ENCODE measurements at regions not wholly inside any gene's neighbourhood (a gene's known extent, or its start where the extent isn't known, plus 50 kb on each side); places are given as distances from the start of the nearest gene placed in this dataset.
A peak's percentile ranks its signal among the peaks of the same experiment; 100 is the strongest.

DNA sequence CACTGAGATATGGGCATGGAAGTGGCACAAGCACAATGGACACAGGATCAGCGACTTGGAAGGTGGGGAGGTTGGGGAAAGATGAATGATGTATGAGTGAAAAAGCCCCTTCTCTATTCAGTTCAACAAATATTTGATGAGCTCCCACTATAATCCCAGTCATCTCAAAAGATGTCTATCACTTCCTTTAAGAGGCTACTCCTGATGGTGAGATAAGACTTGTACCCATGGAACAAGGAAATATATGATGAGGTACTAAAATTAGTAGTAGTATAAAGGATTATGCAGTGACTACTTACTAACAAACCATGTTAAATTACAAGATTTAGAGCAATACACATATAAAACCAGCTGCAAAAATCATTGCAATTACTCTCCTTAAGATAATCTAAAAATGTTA, 107.8 kb upstream of the COL5A2 start:
- DNase-seq (no peak), ATAC-seq (replicated peaks) (no peak)
- H3K27ac Mint-ChIP-seq, result no peak overlapping the region
- no peaks in the 10 kb centered on the region for H3K4me1 Mint-ChIP-seq
- H3K36me3 Mint-ChIP-seq, result no peaks in the 10 kb centered on the region
- no peaks in the 10 kb centered on the region for H3K27me3 Mint-ChIP-seq
- no peak overlapping the region for H3K4me3 Mint-ChIP-seq
- H3K9me3 Mint-ChIP-seq, result no peaks in the 10 kb centered on the region

DNA sequence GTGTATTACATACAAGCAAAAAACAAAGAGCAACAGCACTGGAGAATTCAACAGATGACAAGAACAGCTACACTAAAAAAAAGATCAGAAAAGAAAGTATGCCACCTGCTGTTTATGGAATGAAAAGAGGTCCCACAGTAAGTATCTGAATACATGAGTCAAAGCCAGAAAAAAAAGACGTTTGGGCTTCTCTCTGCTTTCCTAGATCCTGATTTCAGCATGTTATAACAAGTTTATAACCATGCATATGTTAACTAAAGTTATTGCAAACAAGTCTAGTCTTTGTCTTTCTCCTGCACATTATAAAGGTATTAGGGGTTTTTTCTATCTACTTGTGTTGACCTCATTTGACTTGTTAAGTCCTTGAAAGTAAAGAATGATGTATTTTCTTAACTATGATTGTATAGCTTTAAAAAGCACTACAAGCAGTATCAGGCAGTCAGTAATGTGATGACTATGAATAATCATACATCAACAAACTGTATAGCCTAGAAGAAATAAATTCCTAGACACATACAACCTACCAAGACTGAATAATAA, 108.5 kb upstream of the COL5A2 start:
- Mint-ChIP-seq H3K4me1 (no peaks in the 10 kb centered on the region), H3K9me3 (no peaks in the 10 kb centered on the region), H3K36me3 (no peaks in the 10 kb centered on the region), H3K27me3 (no peaks in the 10 kb centered on the region), H3K4me3 (no peak overlapping the region), H3K27ac (no peak overlapping the region)
- ATAC-seq (replicated peaks) (peak; percentile 46 to 65), DNase-seq (no peak)

DNA sequence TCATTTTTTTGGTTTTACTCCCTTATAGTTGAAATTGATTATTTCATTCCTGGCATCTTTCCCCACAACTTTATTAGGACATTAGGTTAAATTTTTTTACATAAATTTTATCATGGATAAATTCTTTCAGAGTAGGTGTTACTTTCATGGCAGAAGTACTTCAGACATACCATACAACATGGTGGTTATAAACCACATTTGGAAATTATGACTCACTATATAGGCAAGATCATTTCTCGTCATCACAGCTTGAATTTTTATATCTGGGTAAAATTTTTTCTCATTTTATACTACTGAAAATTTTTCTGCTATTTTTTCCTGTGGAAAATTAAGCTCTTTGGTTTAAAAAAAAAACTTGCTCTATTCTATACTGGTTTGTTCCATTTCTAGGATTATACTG, 111.9 kb upstream of the COL5A2 start:
- no peak overlapping the region for H3K4me3 Mint-ChIP-seq
- no peaks in the 10 kb centered on the region for H3K36me3 Mint-ChIP-seq

DNA sequence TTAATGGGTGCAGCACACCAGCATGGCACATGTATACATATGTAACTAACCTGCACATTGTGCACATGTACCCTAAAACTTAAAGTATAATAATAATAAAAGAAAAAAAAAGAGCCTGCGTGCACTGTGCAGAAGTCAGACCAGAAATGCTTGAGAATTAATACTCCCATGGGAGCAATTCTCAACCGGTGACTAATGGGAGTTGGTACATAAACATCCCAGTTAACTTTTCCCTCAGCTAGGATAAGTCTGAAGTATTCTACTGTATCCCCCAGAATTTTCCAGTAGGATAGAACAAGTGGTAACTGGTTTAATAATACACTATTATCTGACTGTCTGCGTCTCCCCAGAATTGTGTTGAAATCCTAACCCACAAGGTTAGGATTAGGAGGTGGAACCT, 113.6 kb upstream of the COL5A2 start:
- Mint-ChIP-seq H3K4me1 (no peaks in the 10 kb centered on the region), H3K27me3 (no peaks in the 10 kb centered on the region), H3K4me3 (no peak overlapping the region), H3K27ac (no peak overlapping the region), H3K9me3 (no peaks in the 10 kb centered on the region), H3K36me3 (no peaks in the 10 kb centered on the region)
- DNase-seq, result no peak
- no peak for ATAC-seq (replicated peaks)

More for the DNA sequence above, 111.9 kb upstream of the COL5A2 start:
- Mint-ChIP-seq H3K4me1 (no peaks in the 10 kb centered on the region), H3K27ac (no peak overlapping the region), H3K27me3 (no peaks in the 10 kb centered on the region), H3K9me3 (no peaks in the 10 kb centered on the region)
- ATAC-seq (replicated peaks) (no peak), DNase-seq (no peak)

DNA sequence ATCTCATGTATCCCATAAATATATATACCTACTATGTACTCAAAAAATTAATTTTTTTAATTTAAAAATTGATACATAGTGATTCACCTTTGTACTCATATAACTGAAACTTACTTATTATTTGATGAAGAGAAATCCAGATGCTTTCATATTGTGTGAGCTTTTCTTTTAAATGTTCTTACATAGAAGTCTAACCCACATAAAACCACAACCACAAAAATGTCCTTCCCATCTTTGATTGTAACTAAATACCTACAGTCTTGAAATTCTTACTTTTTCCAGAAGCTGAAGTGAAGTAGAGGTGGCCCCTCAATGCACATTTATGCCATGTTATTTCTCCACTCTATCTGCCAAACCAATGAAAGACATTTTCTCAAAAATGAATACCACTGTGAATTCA, 117.9 kb upstream of the COL5A2 start:
- DNase-seq (no peak), ATAC-seq (replicated peaks) (no peak)
- Mint-ChIP-seq H3K27me3 (no peaks in the 10 kb centered on the region), H3K4me3 (no peak overlapping the region), H3K9me3 (no peaks in the 10 kb centered on the region), H3K36me3 (no peaks in the 10 kb centered on the region), H3K4me1 (no peaks in the 10 kb centered on the region), H3K27ac (no peak overlapping the region)

DNA sequence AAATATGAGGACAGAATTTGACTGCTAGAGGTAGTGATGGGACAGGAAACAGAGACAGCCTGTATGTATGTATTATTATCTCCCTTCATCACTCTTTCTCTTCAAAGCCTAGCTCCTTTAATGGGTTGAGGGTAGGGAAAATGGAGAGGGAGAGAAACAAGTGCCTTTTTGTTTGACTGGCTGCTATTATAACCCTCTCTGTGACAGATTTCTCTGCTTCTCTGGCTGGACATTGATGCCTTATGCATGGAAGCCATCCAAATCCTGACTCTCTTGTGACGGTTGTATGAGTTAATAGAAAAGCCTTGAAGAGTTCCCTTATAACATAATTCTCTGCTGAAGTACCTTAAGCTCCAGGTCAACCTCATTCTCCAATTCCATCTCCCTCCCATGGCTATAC, 118.5 kb upstream of the COL5A2 start:
- Mint-ChIP-seq H3K4me3 (no peak overlapping the region), H3K27ac (no peak overlapping the region), H3K27me3 (no peaks in the 10 kb centered on the region), H3K36me3 (no peaks in the 10 kb centered on the region), H3K4me1 (no peaks in the 10 kb centered on the region), H3K9me3 (no peaks in the 10 kb centered on the region)
- no peak for DNase-seq
- ATAC-seq (replicated peaks), result no peak

DNA sequence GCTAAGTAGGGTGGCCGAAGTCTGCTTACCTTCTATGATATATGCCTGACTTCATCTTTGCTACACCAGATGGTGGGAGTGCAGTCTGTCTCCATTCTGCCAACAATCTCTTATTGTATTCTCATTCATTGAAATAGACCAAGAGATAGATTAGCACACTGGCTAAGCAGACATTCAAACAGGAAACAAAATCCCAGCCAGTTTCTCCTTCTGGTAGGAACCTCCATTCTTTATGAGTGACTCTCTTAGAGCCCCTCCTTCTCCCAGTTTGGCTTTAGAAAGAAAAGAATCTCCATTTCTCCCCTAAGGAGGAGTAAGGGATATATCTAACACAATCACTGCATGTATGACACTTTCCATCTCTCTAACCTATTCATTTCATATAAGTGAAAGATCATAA, 118.9 kb upstream of the COL5A2 start:
- Mint-ChIP-seq H3K27ac (no peak overlapping the region), H3K4me1 (no peaks in the 10 kb centered on the region)

DNA sequence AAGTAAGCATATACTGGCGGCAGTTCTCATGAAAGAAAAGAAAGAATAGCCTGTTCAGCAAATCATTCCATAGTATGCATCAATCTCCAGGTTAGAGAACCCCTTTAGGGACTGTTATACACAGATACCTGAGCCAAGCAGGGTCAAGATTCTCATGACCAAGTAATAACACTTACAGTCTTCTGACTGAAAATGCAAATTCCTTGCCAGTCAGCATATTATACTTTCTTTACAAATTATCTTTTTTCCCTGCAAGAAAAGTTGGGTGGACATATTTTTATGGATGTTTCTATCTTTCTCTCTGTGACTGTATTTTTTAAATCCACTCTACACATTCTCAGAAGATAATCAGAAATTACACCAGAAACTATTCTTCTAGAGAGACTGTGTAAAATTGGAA, 120.4 kb upstream of the COL5A2 start:
- H3K36me3 Mint-ChIP-seq, result no peaks in the 10 kb centered on the region
- ATAC-seq (replicated peaks) (no peak), DNase-seq (no peak)
- no peak overlapping the region for H3K4me3 Mint-ChIP-seq
- H3K4me1 Mint-ChIP-seq, result no peaks in the 10 kb centered on the region
- no peaks in the 10 kb centered on the region for H3K27me3 Mint-ChIP-seq
- no peak overlapping the region for H3K27ac Mint-ChIP-seq
- no peaks in the 10 kb centered on the region for H3K9me3 Mint-ChIP-seq

More for the DNA sequence above, 118.9 kb upstream of the COL5A2 start:
- ATAC-seq (replicated peaks), result no peak
- DNase-seq, result no peak
- Mint-ChIP-seq H3K36me3 (no peaks in the 10 kb centered on the region), H3K4me3 (no peak overlapping the region), H3K9me3 (no peaks in the 10 kb centered on the region), H3K27me3 (no peaks in the 10 kb centered on the region)

DNA sequence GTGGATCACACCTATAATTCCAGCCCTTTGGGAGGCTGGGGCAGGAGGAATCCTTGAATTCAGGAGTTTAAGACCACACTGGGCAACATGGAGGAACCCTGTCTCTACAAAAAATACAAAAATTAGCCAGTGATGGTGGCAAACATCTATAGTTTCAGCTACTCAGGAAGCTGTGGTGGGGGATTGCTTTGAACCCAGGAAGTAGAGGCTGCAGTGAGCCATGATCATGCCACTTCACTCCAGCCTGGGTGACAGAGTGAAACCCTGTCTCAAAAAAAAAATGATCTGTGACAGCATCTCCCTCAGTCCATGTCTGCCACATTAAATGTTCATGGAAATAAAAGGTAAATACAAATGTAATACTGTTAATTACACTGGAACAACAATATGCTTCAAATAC, 121.4 kb upstream of the COL5A2 start:
- Mint-ChIP-seq H3K27ac (no peak overlapping the region), H3K4me1 (no peaks in the 10 kb centered on the region), H3K4me3 (no peak overlapping the region), H3K27me3 (no peaks in the 10 kb centered on the region), H3K36me3 (no peaks in the 10 kb centered on the region), H3K9me3 (no peaks in the 10 kb centered on the region)
- no peak for ATAC-seq (replicated peaks)
- no peak for DNase-seq

DNA sequence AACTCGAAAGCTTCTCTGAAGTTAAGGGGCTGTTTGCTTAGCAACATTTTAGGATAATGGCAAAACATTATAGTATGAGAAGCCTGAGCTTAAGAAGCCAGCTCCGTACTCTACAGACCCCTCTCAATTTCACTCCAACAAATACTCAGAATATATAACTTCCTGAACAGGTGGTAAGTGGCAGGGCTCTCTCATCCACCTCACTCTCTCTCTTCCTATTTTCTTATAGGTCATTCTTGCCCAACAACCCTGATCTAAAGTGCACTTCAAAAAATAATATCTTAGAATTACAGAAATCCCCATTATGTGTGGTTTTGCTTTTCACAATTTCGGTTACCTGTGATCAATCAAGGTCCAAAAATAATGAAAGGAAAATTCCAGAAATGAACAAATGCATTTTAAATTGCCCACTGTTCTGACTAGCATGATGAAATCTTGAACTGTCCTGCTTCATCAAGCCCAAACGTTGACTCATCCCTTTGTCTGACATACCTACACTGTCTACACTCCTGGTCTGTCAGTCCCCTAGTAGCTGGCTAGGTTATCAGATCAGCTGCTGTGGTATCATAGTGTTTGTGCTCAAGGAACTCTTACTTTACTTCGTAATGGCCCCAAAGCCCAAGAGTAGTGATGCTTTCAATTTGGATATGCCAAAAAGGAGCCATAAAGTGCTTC, 122.8 kb upstream of the COL5A2 start:
- Mint-ChIP-seq H3K9me3 (no peaks in the 10 kb centered on the region), H3K27me3 (no peaks in the 10 kb centered on the region), H3K4me1 (no peaks in the 10 kb centered on the region), H3K36me3 (no peaks in the 10 kb centered on the region), H3K4me3 (no peak overlapping the region), H3K27ac (peak overlapping the region; percentile 2)
- DNase-seq (no peak), ATAC-seq (replicated peaks) (peak; percentile 48 to 51)

DNA sequence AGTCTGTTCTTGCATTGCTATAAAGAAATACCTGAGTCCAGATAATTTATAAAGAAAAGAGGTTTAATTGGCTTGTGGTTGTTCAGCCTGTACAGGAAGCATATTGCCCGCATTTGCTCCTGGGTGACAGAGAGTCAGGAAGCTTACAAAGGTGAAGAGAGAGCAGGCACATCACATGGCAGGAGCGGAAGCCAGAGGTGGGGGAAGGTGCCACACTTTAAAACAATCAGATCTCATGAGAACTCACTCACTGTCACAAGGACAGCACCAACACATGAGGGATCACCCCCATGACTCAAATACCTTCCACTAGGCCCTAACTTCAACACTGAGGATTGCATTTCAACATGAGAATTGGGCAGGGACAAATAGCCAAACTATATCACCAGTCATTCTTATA, 124.8 kb upstream of the COL5A2 start:
- H3K27me3 Mint-ChIP-seq, result no peaks in the 10 kb centered on the region
- H3K9me3 Mint-ChIP-seq, result no peaks in the 10 kb centered on the region
- H3K4me1 Mint-ChIP-seq, result no peaks in the 10 kb centered on the region
- DNase-seq, result no peak
- ATAC-seq (replicated peaks), result no peak
- H3K27ac Mint-ChIP-seq, result no peak overlapping the region
- no peak overlapping the region for H3K4me3 Mint-ChIP-seq
- H3K36me3 Mint-ChIP-seq, result no peaks in the 10 kb centered on the region

DNA sequence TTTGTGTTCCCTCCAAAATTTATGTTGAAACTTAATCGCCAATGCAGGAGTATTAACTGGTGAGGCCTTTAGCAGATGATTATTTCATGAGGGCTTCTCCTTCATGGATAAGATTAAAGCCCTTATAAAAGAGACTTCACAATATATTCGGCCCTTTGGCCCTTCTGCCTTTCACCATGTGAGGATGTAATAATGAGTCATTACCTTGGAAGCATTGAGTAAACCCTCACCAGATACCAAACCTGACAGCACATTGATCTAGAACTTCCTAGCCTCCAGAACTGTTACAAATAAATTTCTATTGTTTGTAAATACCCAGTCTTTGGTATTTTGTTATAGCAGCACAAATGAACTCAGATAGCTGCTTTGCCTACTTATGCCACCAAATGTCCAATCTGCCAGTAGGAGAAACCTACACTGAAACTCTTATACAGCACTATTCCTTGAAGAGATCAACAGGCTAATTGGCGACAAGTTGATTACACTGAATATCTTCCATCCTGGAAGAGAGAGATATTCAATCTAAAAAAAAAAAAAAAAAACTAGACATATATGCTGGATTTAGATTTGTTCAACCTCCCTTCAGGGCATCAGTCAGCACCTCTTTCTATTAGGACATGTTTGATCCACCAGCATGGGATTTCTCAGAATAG, 125.9 kb upstream of the COL5A2 start:
- Mint-ChIP-seq H3K4me3 (no peak overlapping the region), H3K4me1 (no peaks in the 10 kb centered on the region), H3K27me3 (no peaks in the 10 kb centered on the region), H3K9me3 (no peaks in the 10 kb centered on the region), H3K36me3 (no peaks in the 10 kb centered on the region), H3K27ac (no peak overlapping the region)
- ATAC-seq (replicated peaks), result no peak
- no peak for DNase-seq

DNA sequence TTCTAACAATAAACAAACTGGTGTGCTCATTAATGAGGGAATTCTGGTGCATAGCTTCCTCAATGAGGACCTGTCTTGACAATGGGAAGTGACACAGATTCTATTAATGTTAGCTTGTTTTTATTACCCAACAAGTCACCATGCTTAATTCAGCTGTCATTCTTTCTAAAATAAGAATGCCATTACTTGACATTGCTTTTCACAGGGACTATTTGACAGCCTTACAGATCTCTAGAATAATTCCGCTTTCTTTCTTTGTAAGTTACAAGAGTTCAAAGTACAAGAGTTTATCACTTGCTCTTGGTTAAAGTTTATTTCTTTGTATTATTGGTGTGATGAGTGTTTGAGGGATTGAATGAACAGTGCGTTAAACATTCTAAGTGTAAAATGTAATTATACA, 127.0 kb upstream of the COL5A2 start:
- H3K4me3 Mint-ChIP-seq, result no peak overlapping the region
- no peaks in the 10 kb centered on the region for H3K27me3 Mint-ChIP-seq
- no peaks in the 10 kb centered on the region for H3K4me1 Mint-ChIP-seq
- no peak for DNase-seq
- H3K36me3 Mint-ChIP-seq, result no peaks in the 10 kb centered on the region
- H3K27ac Mint-ChIP-seq, result no peak overlapping the region
- no peaks in the 10 kb centered on the region for H3K9me3 Mint-ChIP-seq
- ATAC-seq (replicated peaks), result no peak

DNA sequence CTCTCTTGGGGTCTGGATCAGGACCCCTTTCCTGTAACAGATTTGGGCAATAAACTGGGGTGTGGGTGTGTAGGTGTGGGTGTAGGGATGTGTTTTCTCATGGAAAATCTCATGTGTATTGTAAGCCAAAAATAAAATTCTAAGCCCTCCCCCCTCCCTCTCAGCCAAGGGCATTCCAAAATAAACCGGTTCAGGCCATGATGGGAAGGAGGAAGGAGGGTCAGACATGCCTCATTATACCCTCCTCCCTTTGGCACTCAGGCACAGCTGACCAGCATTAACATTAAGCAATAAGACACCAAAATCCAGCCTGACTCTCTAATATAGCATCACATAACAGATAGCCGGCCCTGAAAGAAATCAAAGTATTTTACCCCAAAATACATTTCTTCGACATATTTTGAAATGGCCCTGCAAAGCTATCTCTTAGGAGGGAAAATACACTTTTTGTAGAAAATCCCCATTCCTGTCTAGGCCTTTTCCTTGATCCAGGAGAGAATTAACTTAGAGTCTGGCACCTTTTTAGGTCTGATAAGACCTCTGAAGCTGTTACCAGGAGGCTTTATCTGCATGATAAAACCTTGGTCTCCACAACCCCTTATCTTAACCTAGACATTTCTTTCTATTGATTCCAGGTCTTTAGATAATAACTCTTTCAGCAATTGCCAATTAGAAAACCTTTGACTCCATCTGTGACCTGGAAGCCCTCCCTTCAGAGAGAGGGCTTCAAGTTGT, 128.7 kb upstream of the COL5A2 start:
- H3K4me3 Mint-ChIP-seq, result no peak overlapping the region
- H3K27me3 Mint-ChIP-seq, result no peaks in the 10 kb centered on the region
- ATAC-seq (replicated peaks), result no peak
- no peaks in the 10 kb centered on the region for H3K4me1 Mint-ChIP-seq
- H3K36me3 Mint-ChIP-seq, result no peaks in the 10 kb centered on the region
- DNase-seq, result no peak
- H3K27ac Mint-ChIP-seq, result no peak overlapping the region
- no peaks in the 10 kb centered on the region for H3K9me3 Mint-ChIP-seq

DNA sequence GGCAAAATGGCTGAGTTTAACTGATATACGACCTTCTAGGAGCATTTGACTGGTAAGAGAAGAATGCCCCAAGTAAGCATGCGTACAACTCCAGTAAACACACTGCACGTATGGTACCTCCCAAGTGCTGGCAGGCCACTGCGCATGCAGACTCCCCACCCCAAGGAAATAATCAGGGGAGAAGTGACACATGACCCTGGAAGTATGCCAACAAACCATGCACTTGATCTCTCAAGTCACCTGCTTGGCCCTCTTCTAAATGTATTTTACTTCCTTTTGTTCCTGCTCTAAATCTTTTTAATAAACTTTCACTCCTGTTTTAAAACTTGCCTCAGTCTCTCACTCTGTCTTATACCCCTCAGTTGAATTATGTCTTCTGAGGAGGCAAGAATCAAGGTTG, 129.8 kb upstream of the COL5A2 start:
- no peaks in the 10 kb centered on the region for H3K4me1 Mint-ChIP-seq
- no peaks in the 10 kb centered on the region for H3K27me3 Mint-ChIP-seq
- no peak overlapping the region for H3K27ac Mint-ChIP-seq
- no peaks in the 10 kb centered on the region for H3K9me3 Mint-ChIP-seq
- DNase-seq, result no peak
- no peak for ATAC-seq (replicated peaks)
- no peaks in the 10 kb centered on the region for H3K36me3 Mint-ChIP-seq
- no peak overlapping the region for H3K4me3 Mint-ChIP-seq

All from stimulated activated naive B cell treated with anti-CD40 and anti-IgM and Interleukin-4, amounts not matched to agents 10 μg/mL and 1 μg/mL and 100 μg/mL, for 72 hours (primary cell).